T follicular helper cell (primary cell): ENCODE measurements at regions not wholly inside any gene's neighbourhood (a gene's known extent, or its start where the extent isn't known, plus 50 kb on each side); places are given as distances from the start of the nearest gene placed in this dataset.

Experiments
- DNase-seq: peaks from one replicate; pipeline ENCODE4 v3.0.0-alpha.2; 2020; ENCODE audit warnings: low read depth

DNA sequence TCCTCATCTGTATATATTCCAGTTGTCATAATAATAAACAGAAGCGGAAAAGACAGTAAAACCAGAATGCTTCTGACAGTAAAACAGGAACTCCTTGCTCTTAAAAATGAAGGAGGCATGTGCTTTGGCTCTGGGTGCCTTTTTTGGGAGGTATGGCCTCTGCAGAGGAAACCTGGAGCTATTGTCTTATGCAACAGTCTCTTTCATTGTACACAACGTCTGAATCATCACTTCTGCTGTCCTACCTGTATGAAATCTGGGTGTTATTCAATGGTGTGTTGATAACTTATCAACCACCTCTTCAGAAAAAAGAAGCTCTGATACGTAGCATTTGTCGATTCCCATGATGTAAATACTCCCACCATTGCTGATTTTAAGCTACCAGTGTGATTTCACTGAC lies 64.8 kb downstream of the CDCA7 start:
- DNase-seq: no peak

DNA sequence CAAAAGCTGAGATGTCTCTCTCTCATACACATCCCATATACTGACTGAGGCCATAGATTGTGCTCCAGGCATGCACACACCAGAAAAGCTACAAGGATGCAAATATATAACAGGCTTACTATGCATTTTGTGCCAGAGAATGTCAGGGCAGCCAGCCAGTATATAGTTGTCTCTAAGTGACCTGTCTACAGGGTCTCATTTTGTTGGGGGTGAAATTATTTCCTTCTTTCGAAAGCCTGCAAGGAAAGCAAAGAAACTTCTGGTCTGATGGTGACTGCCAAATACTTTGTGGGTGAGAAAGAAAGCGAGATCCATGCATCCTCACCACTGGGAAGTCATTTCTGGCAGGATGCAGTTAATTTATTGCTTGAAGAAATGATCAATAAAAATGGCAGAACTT lies 70.2 kb downstream of the CDCA7 start:
- no peak for DNase-seq

DNA sequence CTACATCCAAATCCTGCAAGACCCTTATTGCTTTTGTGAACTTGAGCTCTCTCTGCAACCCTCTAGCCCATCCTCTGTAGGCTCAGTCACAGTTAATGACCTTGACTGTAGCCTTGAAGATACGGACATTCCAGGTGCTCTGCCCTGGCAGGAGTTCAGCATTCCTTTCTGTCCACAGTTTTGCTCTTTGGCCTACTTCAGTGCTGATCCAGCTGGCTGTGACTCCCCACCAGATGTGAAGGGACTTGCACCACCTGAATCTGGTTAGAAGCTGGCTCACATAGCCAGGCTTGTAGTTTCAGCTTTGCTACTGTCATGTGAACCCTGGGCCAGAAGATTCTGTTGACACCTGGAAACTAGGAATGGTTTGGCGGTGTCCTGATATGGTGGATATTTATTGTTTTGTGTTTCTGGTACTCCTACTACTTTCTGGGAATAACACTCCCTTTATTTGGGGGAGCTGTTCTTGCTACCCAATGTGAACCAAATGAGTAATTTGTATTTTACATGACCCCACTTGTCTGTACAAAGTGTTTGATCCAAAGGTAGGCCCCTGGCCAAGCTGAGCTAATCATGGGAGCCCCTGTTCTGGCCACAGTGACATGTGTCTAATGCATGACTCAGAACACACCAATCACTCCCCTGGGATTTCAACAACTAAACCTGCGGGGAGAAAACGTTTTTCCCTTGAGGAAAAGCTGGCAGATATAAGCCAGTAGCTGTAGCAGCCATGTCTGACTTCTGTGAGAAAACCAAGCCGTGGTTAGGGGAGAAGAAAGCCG lies 73.4 kb downstream of the CDCA7 start:
- DNase-seq: no peak

DNA sequence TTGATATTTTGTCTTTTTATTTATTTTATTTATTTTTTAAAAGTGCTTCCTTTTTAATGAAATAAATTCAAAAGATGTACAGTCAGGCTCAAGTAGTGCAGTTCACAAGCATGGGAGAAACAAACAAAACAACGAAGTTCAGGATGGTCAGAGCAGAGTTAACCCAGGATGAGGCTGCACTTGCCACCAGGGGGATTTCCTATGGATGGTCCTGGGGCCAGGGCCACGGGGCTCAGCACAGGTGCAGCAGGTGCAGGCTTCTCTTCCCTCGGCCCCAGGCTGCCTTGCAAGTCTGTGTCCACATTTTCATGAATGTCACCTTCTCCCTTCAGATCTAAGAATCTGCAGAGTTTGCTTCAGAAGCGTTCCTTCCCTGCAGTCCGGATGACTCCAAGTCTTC lies 76.5 kb downstream of the CDCA7 start:
- DNase-seq: no peak

DNA sequence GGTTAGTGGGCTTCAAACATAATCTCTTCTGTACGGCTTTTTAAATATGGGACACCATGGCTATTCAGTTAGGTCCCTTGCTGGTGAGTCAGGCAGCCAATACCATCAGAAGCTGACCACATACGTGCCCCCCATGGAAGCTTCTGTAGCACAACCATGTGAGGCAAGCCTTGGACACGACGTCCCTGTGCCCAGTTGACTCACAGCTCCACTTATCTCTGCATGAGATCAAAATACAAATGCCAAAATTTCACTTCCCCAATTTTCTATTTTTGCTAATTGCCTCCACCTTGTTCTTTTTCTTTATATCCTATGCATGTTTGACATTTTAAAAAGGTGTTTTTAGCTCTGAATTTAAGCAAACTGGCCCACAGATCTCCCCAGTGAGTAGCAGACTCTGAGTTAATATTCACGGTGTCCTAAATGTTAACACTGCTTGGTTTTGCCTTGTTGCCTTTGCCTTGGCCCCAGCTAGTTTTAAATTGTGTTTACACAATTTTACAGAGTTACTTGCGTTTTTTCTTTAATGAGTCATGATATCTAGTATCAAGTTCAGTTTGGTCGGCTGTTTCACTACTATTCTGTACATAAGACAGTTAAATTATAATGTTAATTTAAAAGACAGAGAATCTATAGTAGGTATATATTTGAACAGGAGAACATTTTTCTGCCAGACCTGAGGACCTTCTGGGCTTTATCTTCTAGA lies 77.5 kb downstream of the CDCA7 start:
- DNase-seq: no peak

DNA sequence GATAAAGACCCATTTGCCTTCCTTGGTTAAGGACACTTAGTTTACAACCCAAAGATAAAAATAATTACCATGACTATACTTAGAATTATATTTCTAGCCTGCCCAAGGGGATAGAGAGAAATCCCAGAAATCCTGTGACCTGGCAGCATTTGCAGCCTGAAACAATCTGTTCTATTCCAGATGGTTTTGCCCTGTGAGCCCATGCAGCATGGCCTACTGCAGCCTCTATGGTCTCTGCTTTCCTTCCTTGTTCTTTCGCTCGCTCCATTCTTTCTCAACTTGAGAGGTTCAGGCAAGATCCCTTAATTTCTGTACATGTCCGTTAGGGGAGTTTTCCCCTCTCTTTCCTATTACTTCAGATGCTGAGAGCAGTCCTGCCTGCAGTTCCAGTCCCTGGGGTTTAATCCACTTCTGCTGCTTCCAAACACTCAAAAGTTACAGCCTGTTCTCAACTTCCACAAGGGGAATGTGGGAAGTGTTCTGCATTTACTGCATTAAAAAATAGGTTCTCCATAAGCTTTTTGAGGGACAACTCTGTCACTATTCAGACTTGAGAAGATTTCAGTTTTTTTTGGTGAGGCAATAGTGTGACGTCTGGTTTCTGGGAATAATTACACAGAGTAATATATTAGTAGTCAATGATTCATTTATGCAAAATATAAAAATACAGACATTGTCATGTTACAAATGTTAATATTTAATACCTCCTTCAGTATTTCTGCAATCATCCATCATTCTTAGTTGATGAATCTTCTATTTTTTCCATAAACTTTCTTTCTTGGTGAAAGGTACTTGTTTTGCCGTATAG lies 80.3 kb downstream of the CDCA7 start:
- DNase-seq: no peak

DNA sequence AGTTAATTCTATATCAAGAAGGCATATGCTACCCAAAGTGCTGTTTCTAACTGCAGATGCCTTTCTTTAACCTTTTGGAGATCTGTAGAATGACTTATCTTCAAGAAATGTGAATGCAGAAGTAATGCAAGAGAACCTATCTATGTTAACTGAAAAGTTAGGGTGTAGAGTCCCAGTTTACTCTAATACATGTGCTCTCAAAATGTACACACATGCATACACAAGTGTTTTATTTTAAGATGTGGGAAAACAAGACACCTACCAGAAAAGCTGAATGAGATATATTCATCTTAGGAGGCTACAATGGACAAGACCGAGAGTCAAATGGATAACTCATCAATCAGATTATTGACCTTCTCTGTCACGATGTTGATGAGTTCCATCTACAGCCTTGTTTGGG lies 80.9 kb downstream of the CDCA7 start:
- DNase-seq: no peak

DNA sequence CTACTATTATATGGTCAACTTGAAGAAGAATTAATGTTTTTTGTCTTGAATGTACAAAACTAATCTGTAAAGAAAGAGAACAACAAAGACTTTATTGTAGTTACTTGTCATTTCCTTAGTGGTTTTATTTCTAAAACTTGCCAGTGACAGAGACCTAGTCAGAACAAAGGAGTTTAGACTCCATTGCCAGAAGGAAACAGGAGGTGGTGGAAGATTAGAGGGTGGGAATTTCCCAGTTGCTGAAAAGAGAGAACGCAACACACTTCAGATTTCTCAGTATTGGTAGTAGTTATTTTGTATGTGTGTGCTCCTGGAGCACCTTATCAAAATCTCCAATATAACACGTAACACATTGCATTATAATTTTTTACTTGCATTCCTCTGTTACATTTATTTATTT lies 81.4 kb downstream of the CDCA7 start:
- no peak for DNase-seq

DNA sequence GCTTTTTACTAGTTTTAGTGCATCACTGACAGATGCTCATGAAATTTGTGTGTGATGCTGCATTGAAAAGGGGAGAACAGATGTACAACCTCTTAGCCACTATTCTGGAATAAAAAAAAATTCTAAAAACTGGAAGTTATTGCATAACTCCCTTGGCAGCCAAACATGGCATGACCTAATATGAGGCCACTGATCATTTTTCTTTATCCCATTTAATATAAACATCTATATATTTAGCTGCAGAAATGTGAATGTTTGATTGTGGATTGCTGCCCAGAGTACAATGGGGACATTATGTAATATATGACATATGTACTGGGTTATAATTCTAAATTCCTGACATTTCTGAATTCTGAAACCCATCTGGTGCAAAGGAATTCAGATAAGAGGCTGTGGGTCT lies 86.5 kb downstream of the CDCA7 start:
- DNase-seq: no peak

DNA sequence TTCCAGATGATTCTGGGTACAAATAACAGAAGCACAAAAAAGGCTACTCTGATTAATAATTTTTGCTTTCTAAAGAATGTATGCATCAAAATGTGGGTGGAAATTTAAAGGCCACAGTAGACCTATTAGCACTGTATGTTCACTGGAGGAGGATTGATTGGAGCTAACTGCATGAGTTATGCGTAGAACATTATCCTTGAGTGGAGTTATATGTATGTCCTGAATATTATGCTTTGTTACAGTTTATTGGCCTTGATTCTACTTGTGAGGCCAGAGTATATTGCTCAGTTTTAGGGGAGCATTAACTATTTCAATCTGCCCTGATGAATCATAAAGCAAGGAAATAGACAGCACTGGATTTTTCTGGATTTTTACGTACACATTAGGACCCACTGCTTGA lies 87.9 kb downstream of the CDCA7 start:
- DNase-seq: no peak

DNA sequence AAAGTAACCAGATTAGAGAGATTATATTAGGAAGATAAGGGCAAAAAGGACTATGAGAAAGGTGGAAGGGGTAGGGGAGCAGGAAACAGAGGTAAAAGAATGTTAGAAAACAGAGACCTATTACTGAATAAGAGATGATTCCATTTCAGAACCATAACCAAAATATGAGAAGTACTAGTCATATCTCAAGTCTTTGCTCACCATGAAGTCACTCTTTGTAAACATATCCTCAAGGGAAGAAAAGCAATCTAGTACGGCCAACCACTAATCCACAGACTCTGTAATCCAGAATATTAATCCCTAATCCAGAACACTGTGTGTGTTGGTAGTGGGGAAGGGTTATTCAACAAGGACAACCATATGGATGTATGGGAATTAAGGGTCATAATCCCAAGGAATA lies 92.0 kb downstream of the CDCA7 start:
- no peak for DNase-seq

DNA sequence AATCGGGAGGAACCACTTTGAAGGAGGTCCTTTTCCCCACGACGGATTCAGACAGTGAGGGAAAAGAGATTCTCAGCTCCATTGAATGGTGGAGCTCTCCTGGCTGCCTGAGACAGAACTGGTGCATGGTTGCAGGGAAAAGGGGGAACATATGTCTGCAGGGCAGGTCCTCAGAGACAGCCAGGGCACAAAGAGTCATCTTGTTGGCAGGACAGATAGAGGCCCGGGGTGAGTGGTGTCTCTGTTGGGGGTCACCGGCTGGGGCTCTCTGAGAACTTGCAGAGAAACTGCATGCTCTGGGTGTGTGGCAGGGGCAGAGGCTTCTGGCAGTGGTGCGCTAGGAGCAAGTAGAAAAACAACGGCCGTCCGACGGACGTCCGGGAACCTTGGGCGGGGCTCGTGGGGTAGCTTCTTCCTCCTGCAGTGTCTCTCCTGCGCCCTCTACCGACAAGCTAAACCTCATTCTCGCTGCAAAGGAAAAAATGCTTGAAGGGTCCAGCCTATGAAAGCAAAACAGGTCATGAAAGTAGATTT lies 94.3 kb downstream of the CDCA7 start:
- peak; percentile 20 for DNase-seq

DNA sequence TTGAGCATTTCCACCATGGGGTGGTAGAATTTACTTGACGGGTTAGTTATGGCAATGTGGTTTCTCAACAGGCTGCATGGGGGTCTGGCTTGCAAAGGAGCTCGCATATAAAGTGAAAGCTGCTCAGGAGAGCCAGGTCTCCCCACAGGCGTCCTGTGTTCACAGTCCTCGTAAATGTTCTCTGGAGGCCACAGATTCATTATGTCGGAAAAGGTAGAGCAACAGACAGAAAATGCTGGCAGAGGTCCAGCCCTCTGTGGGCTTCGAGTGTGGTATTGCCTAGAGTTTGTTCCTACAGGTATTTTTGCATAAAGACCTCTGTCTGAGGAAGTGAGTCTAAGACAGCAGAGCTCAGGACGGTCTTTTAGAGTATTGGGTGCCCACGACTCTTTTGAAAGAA lies 96.4 kb downstream of the CDCA7 start:
- no peak for DNase-seq

DNA sequence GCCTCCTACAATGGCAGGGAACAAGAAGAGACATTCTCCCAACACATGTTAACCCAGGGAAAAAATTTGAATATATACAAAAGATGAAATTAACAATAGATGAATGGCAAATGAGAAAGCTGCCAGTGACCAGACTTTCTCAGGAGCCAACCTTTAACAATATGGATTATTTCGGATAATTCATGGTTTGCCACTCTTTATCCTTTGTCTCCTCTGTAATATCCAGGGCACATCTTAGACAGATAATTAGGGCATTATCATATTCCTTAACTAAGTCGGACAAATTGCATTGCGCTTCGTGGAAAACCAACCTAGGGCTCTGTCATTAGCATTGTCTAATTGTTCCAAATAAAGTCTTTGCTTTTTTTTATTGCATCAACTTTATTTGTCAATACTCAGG lies 97.3 kb downstream of the CDCA7 start:
- DNase-seq: no peak

DNA sequence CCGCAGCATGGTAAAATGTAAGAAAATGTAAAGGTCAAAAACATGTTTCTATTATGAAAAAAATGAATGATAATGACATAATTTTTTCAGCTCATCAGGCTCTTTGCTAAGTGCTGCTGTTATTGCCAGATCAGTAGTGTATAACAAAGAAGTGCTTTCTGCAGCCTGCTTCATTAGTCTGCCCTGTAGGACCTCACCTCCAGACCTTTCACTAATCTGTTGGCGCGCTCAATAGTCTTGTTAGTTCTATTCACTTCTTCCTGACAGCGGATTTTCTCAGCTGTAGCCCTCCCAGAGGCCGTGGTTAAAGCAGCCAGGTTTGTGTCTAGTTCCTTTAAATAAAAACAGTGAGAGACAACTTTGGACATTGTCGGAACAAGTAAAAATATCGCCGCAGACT lies 97.7 kb downstream of the CDCA7 start:
- no peak for DNase-seq

DNA sequence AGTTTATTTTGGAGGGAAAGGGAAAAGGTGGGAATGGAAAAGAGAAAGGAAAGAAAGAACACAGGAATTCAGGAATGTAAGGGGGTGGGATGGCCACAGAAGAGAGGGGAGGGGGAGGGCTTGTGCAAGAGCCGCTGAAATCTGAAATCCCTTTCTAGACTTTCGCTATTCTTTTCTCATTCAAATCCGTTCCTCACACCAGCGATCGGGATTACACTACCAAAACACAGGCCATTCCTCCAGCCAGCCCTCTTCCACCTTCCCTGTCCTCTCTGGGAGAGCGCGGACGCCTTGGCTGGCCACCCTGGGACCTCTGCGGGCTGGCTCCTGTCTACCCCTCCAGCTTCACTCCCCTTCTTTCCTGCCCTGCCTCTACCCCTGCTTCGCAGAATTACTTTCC lies 102.3 kb downstream of the CDCA7 start:
- no peak for DNase-seq

DNA sequence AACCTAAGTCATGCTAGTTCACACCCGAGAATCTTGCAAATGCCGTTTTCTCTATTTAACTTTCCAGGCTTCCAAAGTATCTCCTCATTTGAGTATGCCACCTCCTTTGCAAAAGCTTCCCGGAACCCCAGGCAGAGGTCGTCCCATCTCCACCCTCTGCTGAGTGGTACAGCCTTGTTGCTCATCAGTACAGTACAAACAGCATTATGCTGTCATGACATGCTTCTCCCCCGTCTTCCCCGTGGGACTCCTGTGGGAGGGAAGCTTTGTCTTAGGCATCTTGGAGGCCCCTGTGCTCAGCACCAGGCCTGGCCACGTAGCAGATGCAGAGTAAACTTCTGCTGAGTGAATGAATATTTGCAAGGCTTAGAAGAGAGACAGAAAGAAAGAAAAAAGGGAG lies 102.7 kb downstream of the CDCA7 start:
- DNase-seq: no peak

DNA sequence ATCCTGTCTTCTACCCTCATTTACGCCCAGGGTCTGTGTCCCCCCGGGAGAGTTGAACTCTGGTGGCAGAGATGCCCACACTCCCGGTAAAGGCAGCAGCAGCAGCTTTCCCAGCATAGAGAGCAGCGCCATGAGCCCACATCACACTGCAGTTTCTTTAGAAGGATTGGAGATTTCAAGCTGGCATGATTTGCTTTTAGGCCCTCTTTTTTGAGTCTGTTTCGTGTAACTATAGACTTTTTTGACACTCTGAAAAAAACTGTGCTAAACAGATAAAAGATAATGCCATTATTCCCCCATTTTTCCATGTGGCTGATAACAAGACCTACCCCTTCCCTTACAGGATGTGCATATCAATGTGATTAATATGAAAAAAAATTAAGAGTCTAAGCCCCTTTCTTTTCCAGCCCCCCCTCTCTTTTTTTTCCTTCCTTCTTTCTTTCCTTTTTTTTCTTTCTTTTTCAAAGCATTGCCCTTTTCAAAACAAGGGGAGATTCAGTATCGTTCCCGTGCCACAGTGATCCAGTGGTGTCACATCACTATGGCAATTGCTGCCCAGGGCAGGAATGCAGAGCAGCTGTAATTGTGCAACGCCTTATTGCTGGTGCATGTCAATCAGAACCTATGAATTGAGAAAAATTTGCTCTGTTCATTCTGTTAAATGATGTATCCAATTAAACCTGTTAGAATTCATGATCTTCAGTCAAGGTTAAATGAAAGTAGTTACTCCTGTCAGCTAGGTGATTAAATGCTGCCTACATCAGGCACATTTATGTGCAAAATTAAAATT lies 104.5 kb downstream of the CDCA7 start:
- DNase-seq: no peak

DNA sequence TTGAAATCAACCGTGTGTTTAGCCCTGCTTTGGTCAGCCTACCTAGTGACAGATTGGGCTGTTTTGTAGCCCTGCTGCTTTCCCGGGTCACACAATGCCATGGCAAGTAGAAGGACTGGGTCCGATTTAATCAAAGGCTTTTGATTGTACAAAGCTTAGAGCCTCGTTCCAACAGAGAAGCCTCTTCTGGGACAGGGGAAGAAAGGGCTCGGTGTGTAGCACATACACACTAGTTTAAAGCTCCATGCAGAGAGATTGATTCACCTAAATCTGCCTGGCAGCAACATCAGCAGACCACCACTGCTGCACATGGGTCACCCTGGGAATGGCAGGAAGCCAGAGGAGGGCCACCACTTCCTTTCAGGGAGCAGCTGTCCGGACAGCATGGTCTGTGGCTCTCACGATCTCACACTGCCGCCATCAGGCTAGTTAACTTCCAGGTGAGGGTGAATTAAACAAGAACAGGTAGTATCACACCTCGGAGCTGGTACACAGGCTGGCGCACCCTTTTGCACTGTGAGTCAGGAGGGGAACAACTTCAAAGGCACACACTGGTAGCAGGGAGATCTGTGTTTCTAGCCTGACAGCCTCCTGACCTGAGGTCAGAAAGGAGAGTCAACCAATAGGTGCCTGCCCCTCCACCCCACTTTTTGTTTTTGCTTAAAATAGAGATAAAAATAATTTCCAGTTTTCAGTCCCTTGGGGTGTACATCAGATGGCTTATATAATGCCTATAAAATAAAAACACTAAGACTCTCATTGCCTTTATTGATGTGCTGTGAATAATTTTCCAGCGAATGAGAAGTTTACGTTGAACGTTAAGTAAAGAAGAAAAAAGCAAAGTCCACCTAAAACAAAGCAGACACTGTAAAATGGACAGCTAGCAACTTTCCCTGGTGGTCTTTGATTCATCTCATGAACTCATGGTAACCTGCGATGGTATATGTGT lies 108.5 kb downstream of the CDCA7 start:
- DNase-seq: no peak

DNA sequence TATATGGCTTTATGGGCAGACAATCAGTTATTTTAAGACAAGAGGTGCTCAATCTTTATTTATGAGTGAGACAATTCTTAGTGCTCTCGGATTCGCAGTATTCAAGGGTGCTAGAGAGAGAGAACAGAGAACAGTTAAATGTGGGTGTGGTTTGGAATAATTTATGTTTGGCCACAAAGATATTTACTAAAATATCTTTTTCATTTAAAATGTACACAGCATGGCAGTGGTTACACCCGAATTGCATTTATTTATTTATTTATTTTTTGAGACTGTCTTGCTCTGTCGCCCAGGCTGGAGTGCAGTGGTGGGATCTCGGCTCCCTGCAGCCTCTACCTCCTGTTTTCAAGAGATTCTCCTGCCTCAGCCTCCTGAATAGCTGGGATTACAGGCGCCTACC lies 109.2 kb downstream of the CDCA7 start:
- no peak for DNase-seq

DNA sequence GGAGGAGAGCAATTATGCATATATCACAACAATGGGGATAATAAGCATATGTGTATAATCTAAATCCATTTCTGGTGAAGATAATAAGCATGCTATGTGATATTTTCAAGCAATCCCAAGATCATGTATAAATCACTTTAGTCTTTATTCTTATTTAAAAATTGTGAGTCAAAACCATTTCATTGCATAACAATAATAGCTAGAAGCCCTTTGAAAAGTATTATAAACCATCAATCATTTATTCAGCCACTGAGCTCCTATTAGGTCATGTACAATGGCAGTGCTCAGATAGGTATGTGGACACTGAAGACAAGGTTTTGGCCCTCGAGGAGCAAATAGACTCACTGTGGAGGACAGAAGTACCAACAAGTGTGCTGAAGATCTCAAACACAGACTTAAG lies 113.1 kb downstream of the CDCA7 start:
- DNase-seq: no peak
